Astrocyte (in vitro differentiated cells and primary cell): ENCODE measurements at regions not wholly inside any gene's neighbourhood (a gene's known extent, or its start where the extent isn't known, plus 50 kb on each side); places are given as distances from the start of the nearest gene placed in this dataset.

ENCODE experiments used
- DNase-seq: peaks from one replicate; pipeline ENCODE4 v3.0.0-alpha.2; 2010; ENCODE audit warnings: low read depth
- FAIRE-seq: peaks from 2 replicates; lab custom pipeline; 2011; peaks lifted over from hg19 to GRCh38; lab: Jason Lieb, UNC
- H2AFZ ChIP-seq: 2 replicates; pipeline ENCODE4 v1.6.0; 2012; ENCODE audit warnings: low read depth, low read length, inconsistent platforms
- H3K27ac ChIP-seq: 2 replicates; pipeline ENCODE4 v1.5.1; 2011; ENCODE audit warnings: low read depth, low read length, inconsistent platforms
- H3K27me3 ChIP-seq: 2 replicates; pipeline ENCODE4 v1.6.0; 2011; ENCODE audit warnings: low read length, inconsistent platforms; ENCODE audit not compliant: insufficient read depth
- H3K36me3 ChIP-seq: 2 replicates; pipeline ENCODE4 v1.5.1; 2011; ENCODE audit warnings: low read length, inconsistent platforms; ENCODE audit not compliant: insufficient read depth
- H3K4me1 ChIP-seq: 2 replicates; pipeline ENCODE4 v1.5.1; 2011; ENCODE audit warnings: low read length, inconsistent platforms; ENCODE audit not compliant: insufficient read depth
- H3K4me2 ChIP-seq: 2 replicates; pipeline ENCODE4 v1.6.0; 2012; ENCODE audit warnings: low read length, inconsistent platforms
- H3K4me3 ChIP-seq: 2 replicates; pipeline ENCODE4 v1.5.1; 2011; ENCODE audit warnings: low read depth, mild to moderate bottlenecking, low read length, inconsistent platforms; ENCODE audit not compliant: insufficient read depth
- H3K79me2 ChIP-seq: 2 replicates; pipeline ENCODE4 v1.6.0; 2012; ENCODE audit warnings: mild to moderate bottlenecking, low read length, inconsistent platforms; ENCODE audit not compliant: insufficient read depth
- H3K9ac ChIP-seq: 2 replicates; pipeline ENCODE4 v1.6.0; 2012; ENCODE audit warnings: mild to moderate bottlenecking, low read length, inconsistent platforms
- H3K9me3 ChIP-seq: 2 replicates; pipeline ENCODE4 v1.5.1; 2012; ENCODE audit warnings: low read depth, mild to moderate bottlenecking, low read length, inconsistent platforms; ENCODE audit not compliant: insufficient read depth
- H4K20me1 ChIP-seq: 2 replicates; pipeline ENCODE4 v1.6.0; 2012; ENCODE audit warnings: low read length, inconsistent platforms; ENCODE audit not compliant: insufficient read depth
- H3K27ac Mint-ChIP-seq: one replicate; pipeline ENCODE4 v1.8.0; 2021; ENCODE audit warnings: mild to moderate bottlenecking, mixed read lengths; ENCODE audit not compliant: unreplicated experiment
- H3K27me3 Mint-ChIP-seq: one replicate; pipeline ENCODE4 v1.8.0; 2021; ENCODE audit warnings: low read depth, mixed read lengths; ENCODE audit not compliant: unreplicated experiment
- H3K36me3 Mint-ChIP-seq: one replicate; pipeline ENCODE4 v1.8.0; 2021; ENCODE audit warnings: low read depth, mixed read lengths; ENCODE audit not compliant: unreplicated experiment
- H3K4me1 Mint-ChIP-seq: one replicate; pipeline ENCODE4 v1.8.0; 2021; ENCODE audit warnings: low read depth, mixed read lengths; ENCODE audit not compliant: unreplicated experiment
- H3K4me3 Mint-ChIP-seq: one replicate; pipeline ENCODE4 v1.8.0; 2021; ENCODE audit warnings: mild to moderate bottlenecking, moderate library complexity, mixed read lengths; ENCODE audit not compliant: unreplicated experiment
- H3K9me3 Mint-ChIP-seq: one replicate; pipeline ENCODE4 v1.8.0; 2021; ENCODE audit warnings: mild to moderate bottlenecking, mixed read lengths; ENCODE audit not compliant: unreplicated experiment
- CTCF ChIP-seq: IDR thresholded peaks from 2 replicates; pipeline ENCODE4 v1.5.1; 2011; ENCODE audit warnings: low read depth, mild to moderate bottlenecking, inconsistent platforms, low read length, moderate library complexity; ENCODE audit not compliant: insufficient read depth
- EZH2 ChIP-seq: IDR thresholded peaks from 2 replicates; pipeline ENCODE4 v1.6.1; 2012; ENCODE audit warnings: mild to moderate bottlenecking, low read length, inconsistent platforms; ENCODE audit not compliant: insufficient read depth

GRCh38 chr12:53817021-53817389 is 65.2 kb upstream of the CISTR start:
- Histone ChIP-seq H3K9ac (no peak overlapping the region), H4K20me1 (no peaks in the 10 kb centered on the region), H2AFZ (no peak overlapping the region), H3K27ac (no peak overlapping the region), H3K36me3 (no peaks in the 10 kb centered on the region), H3K4me1 (no peaks in the 10 kb centered on the region), H3K27me3 (peaks cover 23% of the 10 kb centered on the region), H3K4me2 (no peak overlapping the region), H3K79me2 (no peaks in the 10 kb centered on the region), H3K9me3 (no peaks in the 10 kb centered on the region), H3K4me3 (no peak overlapping the region)
- DNase-seq (no peak), FAIRE-seq (no peak)
- Mint-ChIP-seq H3K4me3 (no peak overlapping the region), H3K36me3 (no peaks in the 10 kb centered on the region), H3K4me1 (no peaks in the 10 kb centered on the region), H3K9me3 (peaks cover 8% of the 10 kb centered on the region), H3K27ac (no peak overlapping the region), H3K27me3 (peaks cover 52% of the 10 kb centered on the region)
- TF ChIP-seq EZH2 = no peak

- peaks cover 61% of the 10 kb centered on the region for H3K27me3 Mint-ChIP-seq
- TF ChIP-seq EZH2 = no peak
- no peak for FAIRE-seq
These were observed 68.9 kb upstream of the CISTR start for GRCh38 chr12:53820514-53821306.

GRCh38 chr12:53824001-53824712 is 72.4 kb upstream of the CISTR start:
- peaks cover 36% of the 10 kb centered on the region for H3K27me3 Mint-ChIP-seq
- FAIRE-seq = no peak

More at GRCh38 chr12:53820514-53821306, 68.9 kb upstream of the CISTR start:
- no peak overlapping the region for H3K9ac ChIP-seq
- H3K79me2 ChIP-seq = no peaks in the 10 kb centered on the region
- no peak overlapping the region for H3K4me2 ChIP-seq
- Mint-ChIP-seq H3K9me3 (peaks cover 8% of the 10 kb centered on the region), H3K27ac (no peak overlapping the region), H3K4me3 (no peak overlapping the region), H3K36me3 (no peaks in the 10 kb centered on the region), H3K4me1 (no peaks in the 10 kb centered on the region)
- H3K27me3 ChIP-seq = peaks cover 12% of the 10 kb centered on the region
- H3K36me3 ChIP-seq = no peaks in the 10 kb centered on the region
- H2AFZ ChIP-seq = no peak overlapping the region
- no peaks in the 10 kb centered on the region for H3K4me1 ChIP-seq
- DNase-seq = no peak
- no peak overlapping the region for H3K27ac ChIP-seq
- no peaks in the 10 kb centered on the region for H3K9me3 ChIP-seq
- H3K4me3 ChIP-seq = no peak overlapping the region
- H4K20me1 ChIP-seq = no peaks in the 10 kb centered on the region

More at GRCh38 chr12:53824001-53824712, 72.4 kb upstream of the CISTR start:
- H3K27ac ChIP-seq = no peak overlapping the region
- H3K9me3 ChIP-seq = no peaks in the 10 kb centered on the region
- H3K9ac ChIP-seq = no peak overlapping the region
- Mint-ChIP-seq H3K9me3 (peaks cover 1% of the 10 kb centered on the region), H3K27ac (no peak overlapping the region), H3K4me1 (no peaks in the 10 kb centered on the region), H3K36me3 (no peaks in the 10 kb centered on the region), H3K4me3 (no peak overlapping the region)
- H3K4me2 ChIP-seq = no peak overlapping the region
- no peak for TF ChIP-seq CTCF
- TF ChIP-seq EZH2 = no peak
- no peaks in the 10 kb centered on the region for H3K36me3 ChIP-seq
- H3K79me2 ChIP-seq = no peaks in the 10 kb centered on the region
- H4K20me1 ChIP-seq = no peaks in the 10 kb centered on the region
- no peaks in the 10 kb centered on the region for H3K4me1 ChIP-seq
- peaks cover 9% of the 10 kb centered on the region for H3K27me3 ChIP-seq
- H3K4me3 ChIP-seq = no peak overlapping the region
- no peak overlapping the region for H2AFZ ChIP-seq
- no peak for DNase-seq
